GM12878 (cell line): ENCODE measurements at regions not wholly inside any gene's neighbourhood (a gene's known extent, or its start where the extent isn't known, plus 50 kb on each side); places are given as distances from the start of the nearest gene placed in this dataset.

Experiments
- ATAC-seq: fragments of 200-7000 bp; cut with Tn5 transposase; 3 replicates; pipeline ENCODE4 v1.9.1; 2020; ENCODE audit warnings: mild to moderate bottlenecking, moderate library complexity
- BruUV-seq: library from RNA; stranded (reverse); fragments of 400-500 nt; replicated peaks from 2 replicates; lab custom pipeline; 2021; lab: Mats Ljungman, UMichigan
- CTCF ChIA-PET: fragments of 300-600 bp; sonication (Branson Sonifier 250); formaldehyde crosslinking; extraction: SDS; loops from one replicate; lab custom pipeline; 2021; ENCODE audit warnings: inconsistent platforms; lab: Yijun Ruan, JAX
- POLR2A ChIA-PET: fragments of 350-600 bp; formaldehyde crosslinking; extraction: SDS; loops from one replicate; lab custom pipeline; 2021; ENCODE audit warnings: inconsistent platforms; lab: Charles Lee
- RAD21 ChIA-PET: fragments of 300-600 bp; sonication (Branson Sonifier 250); formaldehyde crosslinking; loops from one replicate; lab custom pipeline; 2023; ENCODE audit warnings: antibody characterized with exemption; ENCODE audit not compliant: unreplicated experiment; lab: Charles Lee
- SMC1A ChIA-PET: fragments of 300-600 bp; sonication (Branson Sonifier 250); formaldehyde crosslinking; loops from one replicate; lab custom pipeline; 2023; ENCODE audit not compliant: unreplicated experiment, uncharacterized antibody; lab: Charles Lee
- DNase-seq: peaks from one replicate; pipeline ENCODE4 v3.0.0-alpha.2; 2011; ENCODE audit warnings: low read depth, low spot score
- FAIRE-seq: peaks from 3 replicates; lab custom pipeline; 2011; peaks lifted over from hg19 to GRCh38; lab: Jason Lieb, UNC
- H2AFZ ChIP-seq: 2 replicates; pipeline ENCODE4 v1.6.0; 2011; ENCODE audit warnings: low read depth, low read length, control low read depth; ENCODE audit not compliant: control insufficient read depth
- H3K27ac ChIP-seq: 2 replicates; pipeline ENCODE4 v1.5.1; 2011; ENCODE audit warnings: control low read depth; ENCODE audit not compliant: control insufficient read depth, insufficient read depth
- H3K27me3 ChIP-seq, 2 experiments: replicated peaks in 1 of 2; 2 replicates each; pipeline versions ENCODE4 v1.6.0 to v1.6.1; 2011; ENCODE audit warnings: low read length in 1 of 2; ENCODE audit not compliant: control insufficient read depth in 2 of 2, insufficient read depth in 2 of 2
- H3K36me3 ChIP-seq, 2 experiments: 2 replicates each; pipeline ENCODE4 v1.5.1; 2011; ENCODE audit warnings: low read length in 1 of 2; ENCODE audit not compliant: control insufficient read depth in 2 of 2, insufficient read depth in 2 of 2
- H3K4me1 ChIP-seq: 2 replicates; pipeline ENCODE4 v1.6.1; 2011; ENCODE audit warnings: mild to moderate bottlenecking, low read length, moderate library complexity, mixed read lengths; ENCODE audit not compliant: control insufficient read depth, insufficient read depth
- H3K4me2 ChIP-seq: 2 replicates; pipeline ENCODE4 v1.6.0; 2011; ENCODE audit warnings: control low read depth; ENCODE audit not compliant: control insufficient read depth, insufficient read depth
- H3K4me3 ChIP-seq: fragments of 200-600 bp; sonication (generic); 2 replicates; pipeline ENCODE4 v1.5.1; 2016
- H3K79me2 ChIP-seq: 2 replicates; pipeline ENCODE4 v1.6.0; 2011; ENCODE audit warnings: low read length; ENCODE audit not compliant: control insufficient read depth, insufficient read depth
- H3K9ac ChIP-seq: 2 replicates; pipeline ENCODE4 v1.8.0; 2011; ENCODE audit warnings: low read length, control low read depth, mixed read lengths; ENCODE audit not compliant: control insufficient read depth, insufficient read depth
- H3K9me3 ChIP-seq: replicated peaks from 3 replicates; pipeline ENCODE4 v1.5.1; 2011; ENCODE audit warnings: mild to moderate bottlenecking, low read length; ENCODE audit not compliant: control insufficient read depth, insufficient read depth
- H4K20me1 ChIP-seq: 2 replicates; pipeline ENCODE4 v1.6.0; 2011; ENCODE audit not compliant: control insufficient read depth, insufficient read depth
- BACH1 ChIP-seq: fragments of 450-650 bp; IDR thresholded peaks from 2 replicates; pipeline ENCODE4 v1.6.1; 2017; ENCODE audit warnings: mild to moderate bottlenecking, borderline replicate concordance
- CHD1 ChIP-seq: IDR thresholded peaks from 2 replicates; pipeline ENCODE4 v1.6.1; 2012; ENCODE audit warnings: low read depth, low read length, improper control_type of control experiment
- DPF2 ChIP-seq: fragments of 450-650 bp; IDR thresholded peaks from 2 replicates; pipeline ENCODE4 v1.6.1; 2017; ENCODE audit warnings: mild to moderate bottlenecking
- FOXM1 ChIP-seq: IDR thresholded peaks from 2 replicates; pipeline ENCODE4 v1.6.1; 2012; ENCODE audit warnings: low read depth, mild to moderate bottlenecking, inconsistent platforms, low read length, moderate library complexity
- LARP7 ChIP-seq: fragments of 450-650 bp; IDR thresholded peaks from 2 replicates; pipeline ENCODE4 v1.6.1; 2017; ENCODE audit warnings: mild to moderate bottlenecking
- PAX5 ChIP-seq: IDR thresholded peaks from 2 replicates; pipeline ENCODE4 v1.6.1; 2011; ENCODE audit warnings: low read depth, low read length, borderline replicate concordance
- SIN3A ChIP-seq: IDR thresholded peaks from 2 replicates; pipeline ENCODE4 v1.6.1; 2012; ENCODE audit warnings: low read depth, low read length, improper control_type of control experiment
- SMC3 ChIP-seq: IDR thresholded peaks from 2 replicates; pipeline ENCODE4 v1.6.1; 2011; ENCODE audit warnings: low read length, improper control_type of control experiment, borderline replicate concordance
- SREBF1 ChIP-seq: IDR thresholded peaks from 2 replicates; pipeline ENCODE4 v1.6.1; 2012; ENCODE audit warnings: mild to moderate bottlenecking, low read length
- ZNF384 ChIP-seq: IDR thresholded peaks from 2 replicates; pipeline ENCODE4 v1.6.1; 2012; ENCODE audit warnings: low read depth, mild to moderate bottlenecking, low read length, improper control_type of control experiment, borderline replicate concordance
- ZNF622 ChIP-seq: fragments of 450-650 bp; IDR thresholded peaks from 2 replicates; pipeline ENCODE4 v1.6.1; 2017; ENCODE audit warnings: mild to moderate bottlenecking, inconsistent platforms
- WGBS: methylation state at CpG from one replicate; pipeline ENCODE4 v1.1.6; 2016; ENCODE audit warnings: low lambda C conversion rate; ENCODE audit not compliant: insufficient replicate concordance, insufficient coverage; ENCODE audit errors: missing lambda C conversion rate; 5-methylcytosine and 5-hydroxymethylcytosine counted together
- in situ Hi-C: fragments of 300-500 bp; cut with MboI; formaldehyde crosslinking; loops from 9 replicates; pipeline ENCODE4 v1.14.3; 2018; ENCODE audit warnings: mixed read lengths
- intact Hi-C: fragments of 100-400 bp; cut with micrococcal nuclease; formaldehyde crosslinking; loops from one replicate; pipeline ENCODE4 v1.14.2; 2022; ENCODE audit not compliant: unreplicated experiment
- TF ChIP-seq, protein P1 (sequence below): IDR thresholded peaks from 2 replicates; pipeline ENCODE4 v1.6.1; 2011; ENCODE audit warnings: borderline replicate concordance, low read depth, mild to moderate bottlenecking, moderate library complexity, low read length; ENCODE audit not compliant: insufficient read depth, poor library complexity, severe bottlenecking
- TF ChIP-seq, protein P2 (sequence below): fragments of 450-650 bp; formaldehyde crosslinking; IDR thresholded peaks from 2 replicates; pipeline ENCODE4 v1.4.0; 2020; ENCODE audit warnings: mild to moderate bottlenecking, moderate library complexity

DNA sequence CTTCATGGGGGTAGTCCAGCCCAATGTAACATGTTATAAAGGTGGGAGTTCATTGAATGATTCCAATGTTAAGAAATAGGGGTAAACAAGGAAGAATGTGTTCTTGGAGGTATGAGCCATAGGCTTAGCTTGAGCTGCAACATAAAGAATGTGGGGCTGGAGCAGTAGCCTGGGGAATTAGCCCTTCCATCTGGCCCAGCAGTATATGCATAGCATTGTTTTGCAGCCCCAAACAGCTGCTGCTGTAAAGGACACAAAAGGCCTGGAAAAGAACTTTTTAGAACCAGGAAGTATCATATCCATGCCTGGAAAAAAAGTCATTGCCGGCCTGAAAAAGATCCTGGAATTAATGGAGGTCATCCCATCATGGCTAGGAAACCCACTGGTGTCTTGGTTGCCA, 55.8 kb upstream of the SMARCA2 start:
- ATAC-seq (no peak), FAIRE-seq (no peak), DNase-seq (no peak)
- TF ChIP-seq DPF2 (no peak), ZNF622 (no peak)
- intact Hi-C loops (no loop called here), in situ Hi-C loops (no loop called here)
- H3K9me3 ChIP-seq = no peaks in the 10 kb centered on the region
- no peaks in the 10 kb centered on the region for H4K20me1 ChIP-seq
- no peaks in the 10 kb centered on the region for H3K79me2 ChIP-seq
- H3K4me3 ChIP-seq = no peak overlapping the region
- BruUV-seq = no TSS peak
- ChIA-PET RAD21 (no interaction called here), SMC1A (interaction anchor here (0.5 to 1.4 kb wide), 2 partner anchors 18 to 58 kb away, joined by 3 to 4 read pairs; no protein-coding TSS in a partner anchor), CTCF (no interaction called here), POLR2A (no interaction called here)
- no peaks in the 10 kb centered on the region for H3K36me3 ChIP-seq
- H3K4me2 ChIP-seq = no peak overlapping the region
- 0% methylated on average over 1 of the region's 1 CpG for whole genome bisulfite sequencing
- H3K27me3 ChIP-seq = no peaks in the 10 kb centered on the region
- H3K4me1 ChIP-seq = no peaks in the 10 kb centered on the region
- H2AFZ ChIP-seq = no peak overlapping the region
- no peak overlapping the region for H3K27ac ChIP-seq
- H3K9ac ChIP-seq = no peak overlapping the region

DNA sequence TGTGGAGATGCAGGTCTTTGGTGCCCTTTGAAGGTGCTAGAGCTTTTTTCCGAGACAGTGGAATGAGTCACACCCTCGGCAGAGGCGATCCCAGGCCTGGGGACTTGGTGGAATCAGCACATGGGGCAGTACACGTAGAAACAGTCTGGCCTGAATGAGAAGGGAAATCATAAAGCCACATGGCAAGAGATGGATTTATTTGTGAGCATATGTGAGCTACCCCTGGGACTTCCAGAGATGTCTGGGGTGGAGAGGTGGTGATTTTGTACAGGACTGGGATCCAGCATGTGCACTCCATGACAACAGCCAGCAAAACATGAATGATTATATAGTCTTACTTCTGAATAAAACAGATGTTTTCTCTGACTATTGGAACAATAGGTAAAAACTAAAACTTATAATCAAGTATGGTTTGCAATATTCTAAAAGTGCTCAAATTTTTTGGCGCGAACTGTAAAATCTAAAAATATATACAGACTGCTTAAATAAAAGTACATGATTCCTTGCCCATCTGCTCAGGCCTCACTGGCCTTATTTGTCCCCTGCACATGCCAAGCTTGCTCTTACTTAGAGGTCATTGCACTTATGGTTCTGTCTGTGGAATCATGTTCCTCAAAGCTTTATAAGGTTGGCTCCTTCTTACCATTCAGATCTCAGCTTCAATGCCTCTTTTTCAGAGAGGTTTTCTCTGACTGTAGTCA, 54.7 kb upstream of the SMARCA2 start:
- ChIA-PET POLR2A (interaction anchor here (0.5 kb wide), 1 partner anchor 40 kb away, joined by 3 read pairs; no protein-coding TSS in a partner anchor), SMC1A (interaction anchor here (1.0 to 1.4 kb wide), 3 partner anchors 17 to 51 kb away, joined by 3 to 4 read pairs (median 3); no protein-coding TSS in a partner anchor), CTCF (interaction anchor here (1.0 kb wide), 1 partner anchor 14 kb away, joined by 3 read pairs; no protein-coding TSS in a partner anchor), RAD21 (interaction anchor here (1.1 kb wide), 1 partner anchor 127 kb away, joined by 3 read pairs; no protein-coding TSS in a partner anchor)
- no peaks in the 10 kb centered on the region for H3K36me3 ChIP-seq
- in situ Hi-C loops (no loop called here), intact Hi-C loops (no loop called here)
- no peak overlapping the region for H3K4me3 ChIP-seq
- ATAC-seq = no peak
- H3K9ac ChIP-seq = no peak overlapping the region
- no peak for FAIRE-seq
- no peaks in the 10 kb centered on the region for H4K20me1 ChIP-seq
- H3K27ac ChIP-seq = no peak overlapping the region
- no TSS peak for BruUV-seq
- no peaks in the 10 kb centered on the region for H3K4me1 ChIP-seq
- no peak overlapping the region for H2AFZ ChIP-seq
- H3K4me2 ChIP-seq = no peak overlapping the region
- no peaks in the 10 kb centered on the region for H3K79me2 ChIP-seq
- H3K27me3 ChIP-seq = no peaks in the 10 kb centered on the region
- DNase-seq = no peak
- WGBS = 37% methylated on average over 6 of the region's 6 CpGs
- H3K9me3 ChIP-seq = no peaks in the 10 kb centered on the region
- TF ChIP-seq LARP7 (no peak), FOXM1 (no peak), PAX5 (no peak), SIN3A (no peak), SREBF1 (no peak), BACH1 (no peak), ZNF384 (no peak), SMC3 (no peak), CHD1 (no peak)
- TF ChIP-seq, protein P1, sequence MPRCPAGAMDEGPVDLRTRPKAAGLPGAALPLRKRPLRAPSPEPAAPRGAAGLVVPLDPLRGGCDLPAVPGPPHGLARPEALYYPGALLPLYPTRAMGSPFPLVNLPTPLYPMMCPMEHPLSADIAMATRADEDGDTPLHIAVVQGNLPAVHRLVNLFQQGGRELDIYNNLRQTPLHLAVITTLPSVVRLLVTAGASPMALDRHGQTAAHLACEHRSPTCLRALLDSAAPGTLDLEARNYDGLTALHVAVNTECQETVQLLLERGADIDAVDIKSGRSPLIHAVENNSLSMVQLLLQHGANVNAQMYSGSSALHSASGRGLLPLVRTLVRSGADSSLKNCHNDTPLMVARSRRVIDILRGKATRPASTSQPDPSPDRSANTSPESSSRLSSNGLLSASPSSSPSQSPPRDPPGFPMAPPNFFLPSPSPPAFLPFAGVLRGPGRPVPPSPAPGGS = no peak
- TF ChIP-seq, protein P2, sequence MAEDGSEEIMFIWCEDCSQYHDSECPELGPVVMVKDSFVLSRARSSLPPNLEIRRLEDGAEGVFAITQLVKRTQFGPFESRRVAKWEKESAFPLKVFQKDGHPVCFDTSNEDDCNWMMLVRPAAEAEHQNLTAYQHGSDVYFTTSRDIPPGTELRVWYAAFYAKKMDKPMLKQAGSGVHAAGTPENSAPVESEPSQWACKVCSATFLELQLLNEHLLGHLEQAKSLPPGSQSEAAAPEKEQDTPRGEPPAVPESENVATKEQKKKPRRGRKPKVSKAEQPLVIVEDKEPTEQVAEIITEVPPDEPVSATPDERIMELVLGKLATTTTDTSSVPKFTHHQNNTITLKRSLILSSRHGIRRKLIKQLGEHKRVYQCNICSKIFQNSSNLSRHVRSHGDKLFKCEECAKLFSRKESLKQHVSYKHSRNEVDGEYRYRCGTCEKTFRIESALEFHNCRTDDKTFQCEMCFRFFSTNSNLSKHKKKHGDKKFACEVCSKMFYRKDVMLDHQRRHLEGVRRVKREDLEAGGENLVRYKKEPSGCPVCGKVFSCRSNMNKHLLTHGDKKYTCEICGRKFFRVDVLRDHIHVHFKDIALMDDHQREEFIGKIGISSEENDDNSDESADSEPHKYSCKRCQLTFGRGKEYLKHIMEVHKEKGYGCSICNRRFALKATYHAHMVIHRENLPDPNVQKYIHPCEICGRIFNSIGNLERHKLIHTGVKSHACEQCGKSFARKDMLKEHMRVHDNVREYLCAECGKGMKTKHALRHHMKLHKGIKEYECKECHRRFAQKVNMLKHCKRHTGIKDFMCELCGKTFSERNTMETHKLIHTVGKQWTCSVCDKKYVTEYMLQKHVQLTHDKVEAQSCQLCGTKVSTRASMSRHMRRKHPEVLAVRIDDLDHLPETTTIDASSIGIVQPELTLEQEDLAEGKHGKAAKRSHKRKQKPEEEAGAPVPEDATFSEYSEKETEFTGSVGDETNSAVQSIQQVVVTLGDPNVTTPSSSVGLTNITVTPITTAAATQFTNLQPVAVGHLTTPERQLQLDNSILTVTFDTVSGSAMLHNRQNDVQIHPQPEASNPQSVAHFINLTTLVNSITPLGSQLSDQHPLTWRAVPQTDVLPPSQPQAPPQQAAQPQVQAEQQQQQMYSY (CRISPR knock-in tag) = no peak
